ENCODE measurements at regions not wholly inside any gene's neighbourhood (a gene's known extent, or its start where the extent isn't known, plus 50 kb on each side); places are given as distances from the start of the nearest gene placed in this dataset.
"Not testable (repeated sequence)": the region's sequence is repeated elsewhere in the genome, so short reads cannot be mapped to it uniquely, and the experiment has no call there.

GRCh38 chr2:164014791-164015190, 279.0 kb upstream of the FIGN start:
- no peak for DNase-seq

GRCh38 chr2:164014068-164014731, 278.4 kb upstream of the FIGN start:
- DNase-seq: no peak

GRCh38 chr2:164012581-164012980, 276.8 kb upstream of the FIGN start:
- DNase-seq: no peak

GRCh38 chr2:164009756-164010337, 274.0 kb upstream of the FIGN start:
- no peak for DNase-seq

GRCh38 chr2:164008752-164009151, 272.9 kb upstream of the FIGN start:
- DNase-seq: no peak

GRCh38 chr2:164006704-164007103, 270.9 kb upstream of the FIGN start:
- DNase-seq: no peak

- no peak for DNase-seq
Observed at GRCh38 chr2:164000176-164000575, 264.4 kb upstream of the FIGN start.

- DNase-seq: no peak
Observed at GRCh38 chr2:163997466-163997865, 261.7 kb upstream of the FIGN start.

GRCh38 chr2:163990541-163990940, 254.7 kb upstream of the FIGN start:
- DNase-seq: no peak

GRCh38 chr2:163990101-163990500, 254.3 kb upstream of the FIGN start:
- no peak for DNase-seq

GRCh38 chr2:163987175-163987940, 251.6 kb upstream of the FIGN start:
- no peak for DNase-seq

- no peak for DNase-seq
Observed at GRCh38 chr2:163984986-163985385, 249.2 kb upstream of the FIGN start.

- no peak for DNase-seq
Observed at GRCh38 chr2:163983911-163984310, 248.1 kb upstream of the FIGN start.

GRCh38 chr2:163982938-163983337, 247.1 kb upstream of the FIGN start:
- no peak for DNase-seq

- no peak for DNase-seq
Observed at GRCh38 chr2:163974766-163975165, 239.0 kb upstream of the FIGN start.

- no peak for DNase-seq
Observed at GRCh38 chr2:163970058-163970813, 234.4 kb upstream of the FIGN start.

GRCh38 chr2:163964278-163964677, 228.5 kb upstream of the FIGN start:
- not testable (repeated sequence) for DNase-seq

GRCh38 chr2:163953390-163953907, 217.6 kb upstream of the FIGN start:
- no peak for DNase-seq

- no peak for DNase-seq
Observed at GRCh38 chr2:163951312-163951711, 215.5 kb upstream of the FIGN start.

GRCh38 chr2:163949693-163950092, 213.9 kb upstream of the FIGN start:
- no peak for DNase-seq

GRCh38 chr2:163944347-163944737, 208.5 kb upstream of the FIGN start:
- no peak for DNase-seq

- no peak for DNase-seq
Observed at GRCh38 chr2:163943403-163944346, 207.9 kb upstream of the FIGN start.
